ENCODE measurements at regions not wholly inside any gene's neighbourhood (a gene's known extent, or its start where the extent isn't known, plus 50 kb on each side); places are given as distances from the start of the nearest gene placed in this dataset.
"Not testable (repeated sequence)": the region's sequence is repeated elsewhere in the genome, so short reads cannot be mapped to it uniquely, and the experiment has no call there.

GRCh38 chr2:111316221-111316741, 195.6 kb downstream of the BCL2L11 start:
- not testable (repeated sequence) for DNase-seq

- DNase-seq, result not testable (repeated sequence)
Observed at GRCh38 chr2:111316881-111317549, 196.3 kb downstream of the BCL2L11 start.

GRCh38 chr2:111319552-111319951, 198.8 kb downstream of the BCL2L11 start:
- DNase-seq, result not testable (repeated sequence)

GRCh38 chr2:111320264-111320663, 199.6 kb downstream of the BCL2L11 start:
- not testable (repeated sequence) for DNase-seq

GRCh38 chr2:111320965-111321364, 200.3 kb downstream of the BCL2L11 start:
- not testable (repeated sequence) for DNase-seq

- not testable (repeated sequence) for DNase-seq
Observed at GRCh38 chr2:111323384-111323783, 202.7 kb downstream of the BCL2L11 start.

GRCh38 chr2:111327726-111328125, 207.0 kb downstream of the BCL2L11 start:
- not testable (repeated sequence) for DNase-seq

GRCh38 chr2:111329309-111329708, 208.6 kb downstream of the BCL2L11 start:
- not testable (repeated sequence) for DNase-seq

GRCh38 chr2:111331099-111331724, 210.5 kb downstream of the BCL2L11 start:
- DNase-seq, result not testable (repeated sequence)

- DNase-seq, result not testable (repeated sequence)
Observed at GRCh38 chr2:111335220-111335907, 214.7 kb downstream of the BCL2L11 start.

- DNase-seq, result not testable (repeated sequence)
Observed at GRCh38 chr2:111338474-111338873, 217.8 kb downstream of the BCL2L11 start.

- DNase-seq, result not testable (repeated sequence)
Observed at GRCh38 chr2:111339476-111339875, 218.8 kb downstream of the BCL2L11 start.

- not testable (repeated sequence) for DNase-seq
Observed at GRCh38 chr2:111344590-111344989, 223.9 kb downstream of the BCL2L11 start.

GRCh38 chr2:111345439-111345838, 224.7 kb downstream of the BCL2L11 start:
- DNase-seq, result not testable (repeated sequence)

- DNase-seq, result peak in 1 of 2 donors; percentile 60
Observed at GRCh38 chr2:111346018-111346930, 225.6 kb downstream of the BCL2L11 start.

GRCh38 chr2:111347695-111348094, 227.0 kb downstream of the BCL2L11 start:
- not testable (repeated sequence) for DNase-seq

GRCh38 chr2:111348316-111348715, 227.6 kb downstream of the BCL2L11 start:
- DNase-seq, result not testable (repeated sequence)

GRCh38 chr2:111355022-111355817, 234.5 kb downstream of the BCL2L11 start:
- DNase-seq, result not testable (repeated sequence)

GRCh38 chr2:111355823-111356511, 235.3 kb downstream of the BCL2L11 start:
- DNase-seq, result not testable (repeated sequence)
